ENCODE measurements at regions not wholly inside any gene's neighbourhood (a gene's known extent, or its start where the extent isn't known, plus 50 kb on each side); places are given as distances from the start of the nearest gene placed in this dataset.

DNA sequence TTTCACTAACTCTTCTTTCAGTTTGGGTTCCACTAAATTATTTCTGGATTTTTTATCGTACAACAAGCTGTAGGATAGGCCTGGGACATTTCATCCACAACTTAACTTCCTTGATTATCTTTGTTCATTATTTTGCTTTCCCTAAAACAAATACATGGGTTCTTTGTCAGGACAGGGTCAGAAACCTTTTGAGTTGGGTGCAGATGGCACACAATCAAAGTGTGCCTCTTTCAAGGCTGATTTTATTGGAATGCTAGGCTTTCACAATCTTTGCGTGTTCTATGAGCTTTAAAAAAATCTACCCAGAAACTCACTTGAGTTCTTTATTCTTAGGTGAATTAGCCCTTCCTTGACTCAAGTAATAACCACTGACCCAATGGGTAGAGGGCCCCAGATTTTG is 348.4 kb downstream of the FAM47B start:
- TF ChIP-seq CTCF (IDR thresholded peaks at IDR 0.05) (no peak), POLR2A (IDR thresholded peaks at IDR 0.05) (no peak)
